ENCODE measurements at regions not wholly inside any gene's neighbourhood (a gene's known extent, or its start where the extent isn't known, plus 50 kb on each side); places are given as distances from the start of the nearest gene placed in this dataset.

DNA sequence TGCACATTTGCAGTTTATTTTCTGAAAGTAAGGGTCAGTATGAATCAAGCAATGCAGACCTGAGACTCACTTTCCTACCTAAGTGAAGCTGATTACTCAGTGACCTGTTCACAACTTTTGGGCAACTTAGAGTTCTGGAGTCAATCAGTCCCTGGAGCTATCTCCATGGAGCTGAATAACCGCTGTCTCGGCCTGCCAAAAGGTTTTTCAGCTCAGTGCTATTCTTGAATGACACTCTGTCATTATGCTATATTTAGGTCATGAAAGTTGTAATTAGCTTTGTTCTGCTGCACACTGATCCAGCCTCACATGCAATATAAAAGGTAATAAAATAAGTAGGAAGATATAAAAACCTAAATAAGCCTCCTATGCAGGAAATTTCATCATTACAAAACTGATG is 356.0 kb downstream of the BMP2 start:
- no peak overlapping the region for H4K5ac ChIP-seq (ENCODE audit: low read depth, low read length)
- H4K20me1 ChIP-seq (ENCODE audit: insufficient read depth, low read length): no peaks in the 10 kb centered on the region
- no peak overlapping the region for H2BK120ac ChIP-seq (ENCODE audit: low read depth, low read length)
- in situ Hi-C loops (cut with MboI; ENCODE audit: low sequenced_read_pairs): no loop called here
- H3K27ac ChIP-seq (ENCODE audit: insufficient read depth, low read length): no peak overlapping the region
- no peak overlapping the region for H3K4ac ChIP-seq (ENCODE audit: low read depth, low read length)
- BruUV-seq (replicated peaks): no TSS peak
- no peaks in the 10 kb centered on the region for H3K9me3 ChIP-seq (ENCODE audit: control insufficient read depth, insufficient read depth, low read length)
- H3K27me3 ChIP-seq (ENCODE audit: control insufficient read depth, insufficient read depth, low read length): no peaks in the 10 kb centered on the region
- DNase-seq (no peak), ATAC-seq (ENCODE audit: low read depth) (no peak)
- H3K4me1 ChIP-seq (ENCODE audit: control insufficient read depth, insufficient read depth, low read length): no peaks in the 10 kb centered on the region
- no peak for TF ChIP-seq CEBPB (IDR thresholded peaks at IDR 0.05; ENCODE audit: low read depth, low read length)
- TF ChIP-seq MXI1 (IDR thresholded peaks at IDR 0.05; ENCODE audit: borderline replicate concordance, low read depth, low read length): no peak
- no peak for TF ChIP-seq FOS (IDR thresholded peaks at IDR 0.05; ENCODE audit: low read depth, low read length)
- no peak for TF ChIP-seq BHLHE40 (IDR thresholded peaks at IDR 0.05; ENCODE audit: low read depth, low read length)
- no peak for TF ChIP-seq POLR2A (IDR thresholded peaks at IDR 0.05; ENCODE audit: low read depth, low read length)
- TF ChIP-seq MAFK (IDR thresholded peaks at IDR 0.05; ENCODE audit: low read depth, low read length): no peak
- TF ChIP-seq ELK1 (IDR thresholded peaks at IDR 0.05; ENCODE audit: borderline replicate concordance, low read depth, low read length): no peak
- no peak for TF ChIP-seq RCOR1 (IDR thresholded peaks at IDR 0.05; ENCODE audit: insufficient replicate concordance, low read length)
- TF ChIP-seq USF2 (IDR thresholded peaks at IDR 0.05; ENCODE audit: low read depth, low read length): no peak
- TF ChIP-seq CHD1 (IDR thresholded peaks at IDR 0.05; ENCODE audit: low read depth, low read length): no peak
- no peak for TF ChIP-seq SMC3 (IDR thresholded peaks at IDR 0.05; ENCODE audit: low read depth, low read length)
- TF ChIP-seq MAZ (IDR thresholded peaks at IDR 0.05; ENCODE audit: borderline replicate concordance, low read depth, low read length): no peak
- WGBS, 2 experiments (ENCODE audit: extremely low coverage in 2 of 2, insufficient read length in 1 of 2): no CpG with 5 or more reads among the region's 2 CpGs
- no peak overlapping the region for H2BK15ac ChIP-seq (ENCODE audit: low read depth, low read length)
- no peak overlapping the region for H3K9ac ChIP-seq (ENCODE audit: low read depth, low read length)
- intact Hi-C loops (cut with micrococcal nuclease): no loop called here
- no peak overlapping the region for H3K4me3 ChIP-seq (ENCODE audit: insufficient read depth, low read depth, low read length)
- H2BK5ac ChIP-seq (ENCODE audit: low read depth, low read length, poor library complexity, severe bottlenecking): no peak overlapping the region
- H2AK9ac ChIP-seq (replicated peaks; ENCODE audit: low read depth, low read length, poor library complexity): no peak overlapping the region
- H4K91ac ChIP-seq (ENCODE audit: insufficient read depth, low read depth, low read length): no peak overlapping the region
- no peak overlapping the region for H3K4me2 ChIP-seq (ENCODE audit: low read depth, low read length)
- dilution Hi-C loops (cut with HindIII; ENCODE audit: low sequenced_read_pairs, unreplicated experiment): no loop called here
- H4K8ac ChIP-seq (ENCODE audit: low read depth in 2 of 2, low read length in 2 of 2): no peak overlapping the region
- H2AK5ac ChIP-seq (ENCODE audit: low read depth, low read length): no peak overlapping the region
- no peak overlapping the region for H3K23ac ChIP-seq (ENCODE audit: low read depth, low read length)
- no peak overlapping the region for H3K18ac ChIP-seq (ENCODE audit: low read depth, low read length)
- H3K36me3 ChIP-seq (ENCODE audit: control insufficient read depth, insufficient read depth, low read length): no peaks in the 10 kb centered on the region
- no peak overlapping the region for H3K56ac ChIP-seq (ENCODE audit: extremely low read depth, insufficient read depth, low read length)
- H2BK20ac ChIP-seq (ENCODE audit: low read depth, low read length): no peak overlapping the region
- H3K14ac ChIP-seq (replicated peaks; ENCODE audit: low read depth, low read length): no peak overlapping the region
- H2AFZ ChIP-seq (replicated peaks; ENCODE audit: low read length, poor library complexity): no peak overlapping the region
- CTCF ChIA-PET: no interaction called here
- H3K79me1 ChIP-seq (ENCODE audit: low read depth in 1 of 2, low read length in 2 of 2): no peaks in the 10 kb centered on the region
- POLR2A ChIA-PET (ENCODE audit: unreplicated experiment): no interaction called here
- no peaks in the 10 kb centered on the region for H3K9me1 ChIP-seq (ENCODE audit: insufficient read depth, low read length)
